ENCODE measurements at regions not wholly inside any gene's neighbourhood (a gene's known extent, or its start where the extent isn't known, plus 50 kb on each side); places are given as distances from the start of the nearest gene placed in this dataset.
"Not testable (repeated sequence)": the region's sequence is repeated elsewhere in the genome, so short reads cannot be mapped to it uniquely, and the experiment has no call there.

DNA sequence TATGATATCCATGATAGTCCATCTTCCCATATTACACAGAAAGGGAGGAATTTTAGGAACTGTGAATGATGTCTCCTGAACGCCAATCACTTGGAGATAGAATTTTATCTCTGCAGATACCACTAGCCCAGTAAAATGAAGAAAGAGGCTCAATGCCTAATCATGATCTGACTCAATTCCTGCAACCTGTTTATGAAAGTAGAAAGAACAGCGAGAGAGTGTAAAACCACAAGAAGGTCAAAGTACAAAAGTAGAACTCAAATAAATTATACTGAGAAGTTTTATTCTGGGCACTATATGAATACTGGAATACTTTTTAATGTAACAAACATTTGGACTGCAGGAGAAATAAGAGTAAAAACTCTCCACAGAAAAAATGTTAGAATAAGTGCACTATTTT lies 892.1 kb upstream of the DDX18 start:
- DNase-seq (ENCODE audit: low read depth), result no peak

- DNase-seq (ENCODE audit: low read depth), result no peak
These were observed 890.0 kb upstream of the DDX18 start for GRCh38 chr2:116924509-116924908.

- DNase-seq (ENCODE audit: low read depth), result no peak
These were observed 879.2 kb upstream of the DDX18 start for GRCh38 chr2:116935097-116935814.

GRCh38 chr2:116948258-116948657 lies 866.2 kb upstream of the DDX18 start:
- DNase-seq (ENCODE audit: low read depth), result no peak

DNA sequence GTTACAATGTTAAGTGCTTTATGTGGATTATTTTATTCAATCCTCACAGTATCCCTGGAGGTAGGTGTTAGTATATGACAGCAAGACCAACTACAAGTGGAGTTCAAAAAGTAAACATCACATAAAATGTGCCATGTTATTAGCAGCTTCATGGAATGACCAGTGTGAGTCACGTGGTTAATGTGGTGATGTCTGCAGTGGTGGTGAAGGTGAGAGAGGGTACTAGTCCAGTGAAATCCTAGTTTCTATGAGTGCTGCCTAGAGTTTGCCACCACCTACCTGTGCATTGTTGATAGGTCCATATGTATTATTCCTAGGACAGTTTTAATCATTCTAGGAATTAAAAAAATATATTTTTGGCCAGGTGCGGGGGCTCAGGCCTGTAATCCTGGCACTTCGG lies 865.2 kb upstream of the DDX18 start:
- DNase-seq (ENCODE audit: low read depth), result no peak

DNA sequence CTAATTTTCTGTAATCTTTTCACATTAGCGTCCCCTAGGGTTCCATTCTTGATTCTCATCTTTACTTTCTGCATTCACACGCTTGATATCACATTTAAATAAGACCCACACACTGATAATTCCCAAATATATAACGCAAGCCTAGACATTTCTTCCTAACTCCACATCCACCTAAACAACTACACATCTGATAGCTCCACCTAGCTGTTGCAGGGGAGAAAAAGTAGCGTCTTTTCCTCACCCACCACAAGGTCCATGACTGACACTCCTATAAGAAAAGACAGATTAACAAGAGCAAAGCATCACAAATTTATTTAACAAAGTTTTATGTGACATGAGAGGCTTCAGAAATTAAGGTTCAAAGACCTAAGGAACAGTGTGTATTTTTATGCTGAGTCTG lies 862.2 kb upstream of the DDX18 start:
- no peak for DNase-seq (ENCODE audit: low read depth)

GRCh38 chr2:116955646-116956045 lies 858.8 kb upstream of the DDX18 start:
- no peak for DNase-seq (ENCODE audit: low read depth)

DNA sequence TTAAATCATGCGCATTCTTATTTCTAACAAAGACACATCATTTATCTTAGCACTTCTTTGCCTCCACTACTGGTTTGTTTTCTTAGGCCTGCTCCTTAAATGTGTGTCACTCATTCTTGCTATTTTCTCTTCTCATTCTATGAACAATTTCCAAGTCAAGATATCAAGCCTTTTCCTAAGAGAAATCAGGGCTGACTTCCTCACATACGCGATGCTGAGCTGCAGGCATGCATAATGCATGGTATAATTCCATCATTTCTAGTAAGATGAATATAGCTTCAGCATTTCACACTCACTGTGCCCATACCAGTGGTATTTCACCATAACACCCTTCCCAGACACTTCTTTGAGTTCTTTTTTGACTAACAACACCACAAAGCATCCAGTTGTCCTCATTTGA lies 838.9 kb upstream of the DDX18 start:
- no peak for DNase-seq (ENCODE audit: low read depth)

GRCh38 chr2:116979916-116980764 lies 834.4 kb upstream of the DDX18 start:
- DNase-seq (ENCODE audit: low read depth), result no peak

DNA sequence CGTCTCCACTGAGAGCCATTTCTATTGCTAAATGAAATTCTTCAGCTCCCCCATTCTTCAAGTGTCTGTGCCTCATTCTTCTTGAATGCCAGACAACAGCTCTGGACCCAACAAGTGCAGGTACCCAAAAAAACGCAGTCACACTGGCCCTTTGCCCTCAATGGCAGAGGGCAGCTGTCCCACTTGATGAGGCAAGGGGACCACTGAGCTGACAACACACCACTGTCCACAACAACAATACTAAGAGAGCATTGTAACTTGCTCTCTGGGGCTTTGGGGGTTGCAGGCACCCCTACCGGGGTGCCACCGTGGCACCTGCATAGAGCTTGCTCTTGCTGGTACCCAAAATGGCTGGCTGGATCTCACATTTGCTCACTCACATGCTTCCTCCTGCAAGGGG lies 827.0 kb upstream of the DDX18 start:
- no peak for DNase-seq (ENCODE audit: low read depth)

GRCh38 chr2:116988303-116988702 lies 826.2 kb upstream of the DDX18 start:
- DNase-seq (ENCODE audit: low read depth), result no peak

DNA sequence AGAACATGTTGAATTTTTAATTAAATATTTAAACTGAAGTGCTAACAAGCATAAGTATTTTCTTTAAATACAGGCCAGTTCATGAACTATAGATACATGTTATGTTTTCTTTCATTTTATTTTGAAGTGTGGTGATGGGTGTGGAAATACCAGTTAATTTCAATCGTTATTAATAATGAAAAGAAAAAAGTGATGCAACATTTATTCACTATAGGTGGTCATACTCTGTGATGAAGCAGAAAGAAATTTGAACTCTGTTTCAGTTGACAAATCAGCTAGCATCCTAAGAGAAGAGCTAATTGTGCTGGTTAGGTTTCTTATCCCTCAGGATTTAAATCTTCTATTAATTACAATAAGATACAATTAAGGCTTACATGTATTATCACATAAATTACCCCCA lies 795.1 kb upstream of the DDX18 start:
- no peak for DNase-seq (ENCODE audit: low read depth)

GRCh38 chr2:117027646-117028045 lies 786.8 kb upstream of the DDX18 start:
- no peak for DNase-seq (ENCODE audit: low read depth)

DNA sequence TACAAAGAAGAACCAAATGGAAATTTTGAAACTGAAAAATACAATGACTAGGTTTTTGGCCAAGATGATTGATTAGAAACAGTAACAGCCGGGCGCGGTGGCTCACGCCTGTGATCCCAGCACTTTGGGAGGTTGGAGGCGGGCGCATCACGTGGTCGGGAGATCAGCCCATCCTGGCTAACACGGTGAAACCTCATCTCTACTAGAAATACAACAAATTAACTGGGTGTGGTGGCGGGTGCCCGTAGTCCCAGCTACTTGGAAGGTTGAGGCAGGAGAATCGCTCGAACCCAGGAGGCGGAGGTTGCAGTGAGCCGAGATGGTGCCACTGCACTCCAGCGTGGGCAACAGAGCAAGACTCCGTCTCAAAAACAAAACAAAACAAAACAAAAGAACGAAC lies 785.8 kb upstream of the DDX18 start:
- not testable (repeated sequence) for DNase-seq (ENCODE audit: low read depth)

GRCh38 chr2:117055499-117056375 lies 758.8 kb upstream of the DDX18 start:
- no peak for DNase-seq (ENCODE audit: low read depth)

DNA sequence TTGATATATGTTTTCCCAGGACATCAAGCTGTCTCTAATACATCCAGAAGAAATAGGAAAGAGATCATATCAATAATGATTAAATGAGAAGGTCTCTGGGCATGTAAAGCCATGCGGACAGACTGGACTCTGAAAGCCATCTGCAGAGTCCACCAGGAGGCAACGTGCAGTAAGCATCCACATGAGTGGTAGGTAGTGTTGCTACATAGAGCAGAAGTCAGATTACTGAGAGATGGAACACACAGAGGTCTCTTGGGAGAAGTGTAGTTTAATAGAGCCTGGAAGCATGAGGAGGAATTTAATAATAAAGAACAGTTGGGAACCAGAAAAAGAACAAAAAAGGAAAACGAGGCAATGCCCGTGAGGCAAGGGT lies 758.1 kb upstream of the DDX18 start:
- DNase-seq (ENCODE audit: low read depth), result no peak

DNA sequence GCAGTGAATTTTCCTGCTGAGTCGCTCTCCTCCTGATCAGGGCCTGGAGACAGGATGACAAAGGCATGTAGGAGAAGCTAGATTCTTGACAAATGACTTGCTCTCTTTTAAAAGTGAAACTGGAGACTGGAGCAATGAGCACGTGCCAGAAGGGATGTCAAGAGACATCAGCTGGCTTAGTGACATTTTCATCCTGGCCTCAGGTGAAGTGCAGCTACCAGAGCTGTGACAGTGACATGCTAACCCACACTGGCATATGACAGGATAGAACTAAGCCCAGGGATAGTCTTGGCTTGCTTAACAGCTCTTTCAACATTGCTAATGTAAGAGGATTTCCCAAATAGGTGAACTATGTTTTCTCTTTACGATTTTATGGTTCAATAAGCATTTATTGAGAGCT lies 757.5 kb upstream of the DDX18 start:
- DNase-seq (ENCODE audit: low read depth), result no peak

DNA sequence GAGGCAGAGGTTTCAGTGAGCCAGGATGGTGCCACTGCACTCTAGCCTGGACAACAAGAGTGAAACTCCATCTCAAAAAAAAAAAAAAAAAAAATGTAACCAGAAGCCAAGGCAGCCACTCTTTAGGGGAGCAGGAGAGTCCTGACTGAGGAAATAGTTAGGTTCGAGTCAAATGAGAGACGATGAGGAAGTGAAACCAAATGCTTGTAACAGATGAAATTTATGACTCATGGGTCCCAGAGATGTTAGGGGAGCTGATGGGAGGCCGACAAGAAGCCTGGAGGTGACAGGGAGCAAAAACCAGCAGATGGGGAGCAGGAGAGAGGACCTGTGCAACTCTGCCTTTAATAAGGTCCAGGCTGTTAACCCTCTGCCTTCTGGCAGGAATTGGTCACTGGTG lies 756.1 kb upstream of the DDX18 start:
- DNase-seq (ENCODE audit: low read depth), result no peak

GRCh38 chr2:117064021-117064420 lies 750.5 kb upstream of the DDX18 start:
- DNase-seq (ENCODE audit: low read depth), result no peak

DNA sequence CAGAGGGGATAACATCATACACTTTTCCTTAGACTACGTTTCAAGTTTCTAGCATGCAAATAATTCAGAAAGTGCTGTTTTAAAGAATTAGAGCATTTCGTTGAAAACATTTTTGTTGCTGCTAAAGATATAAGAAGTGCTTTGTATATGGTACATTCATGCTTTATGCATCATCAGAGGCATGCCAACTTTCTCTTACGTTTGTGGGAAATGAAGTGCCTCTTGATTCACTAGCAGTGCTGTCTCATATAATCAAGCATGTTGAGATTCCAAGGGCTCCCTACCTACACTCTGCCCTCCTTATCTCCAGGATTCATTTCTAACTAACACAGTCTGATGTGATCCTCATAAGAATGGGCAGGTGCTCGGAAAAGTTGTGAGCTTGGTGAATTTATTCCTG lies 748.6 kb upstream of the DDX18 start:
- DNase-seq (ENCODE audit: low read depth), result no peak

DNA sequence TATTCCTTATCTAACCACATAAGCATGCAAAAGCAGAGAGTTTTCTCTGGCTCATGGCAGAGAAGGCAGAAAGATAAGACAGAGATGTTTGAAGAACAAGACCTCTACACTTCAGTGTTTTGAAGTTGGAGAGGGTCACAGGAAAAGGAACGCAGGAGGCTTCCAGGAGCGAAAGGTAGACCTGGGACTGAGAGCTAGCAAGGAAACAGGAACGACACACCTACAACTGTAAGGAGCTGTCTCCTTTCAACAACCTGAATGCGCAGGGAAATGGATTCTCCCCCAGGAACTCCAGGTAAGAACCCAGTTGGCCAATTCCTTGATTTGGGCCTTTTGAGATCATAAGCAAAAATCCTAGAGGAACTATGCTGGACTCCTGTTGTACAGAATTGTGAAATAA lies 746.6 kb upstream of the DDX18 start:
- no peak for DNase-seq (ENCODE audit: low read depth)

DNA sequence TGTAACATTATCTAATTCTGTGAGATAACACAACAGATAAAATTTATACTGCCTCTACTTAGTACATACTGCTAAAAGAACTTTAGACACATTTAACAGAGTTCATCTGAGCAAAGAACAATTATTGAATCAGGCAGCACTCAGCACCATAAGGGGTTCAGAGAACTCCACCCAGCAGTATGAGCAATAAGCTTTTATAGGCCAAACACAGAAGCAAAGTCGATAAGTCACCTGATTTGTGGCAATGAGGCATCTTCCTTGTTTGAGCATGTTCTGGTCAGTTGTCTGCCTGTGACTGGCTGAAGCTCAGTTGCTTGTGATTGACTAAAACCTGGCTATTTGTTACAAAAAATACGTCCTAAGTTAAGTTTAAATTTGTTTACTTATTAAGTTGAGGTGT lies 746.1 kb upstream of the DDX18 start:
- DNase-seq (ENCODE audit: low read depth), result no peak

All from GM04503 (cell line).